ENCODE measurements at regions not wholly inside any gene's neighbourhood (a gene's known extent, or its start where the extent isn't known, plus 50 kb on each side); places are given as distances from the start of the nearest gene placed in this dataset.

- no peak for DNase-seq
Observed at GRCh38 chr4:23654791-23655190, 235.1 kb downstream of the PPARGC1A start.

GRCh38 chr4:23648854-23649596 is 240.8 kb downstream of the PPARGC1A start:
- DNase-seq = no peak

- DNase-seq = no peak
Observed at GRCh38 chr4:23635468-23635867, 254.4 kb downstream of the PPARGC1A start.

GRCh38 chr4:23631255-23631950 is 258.4 kb downstream of the PPARGC1A start:
- DNase-seq = no peak

- no peak for DNase-seq
Observed at GRCh38 chr4:23630110-23630509, 259.7 kb downstream of the PPARGC1A start.

- no peak for DNase-seq
Observed at GRCh38 chr4:23629421-23629820, 260.4 kb downstream of the PPARGC1A start.

GRCh38 chr4:23614284-23614892 is 275.5 kb downstream of the PPARGC1A start:
- no peak for DNase-seq

- DNase-seq = no peak
Observed at GRCh38 chr4:23613782-23614181, 276.1 kb downstream of the PPARGC1A start.

- DNase-seq = no peak
Observed at GRCh38 chr4:23602720-23603119, 287.1 kb downstream of the PPARGC1A start.

- no peak for DNase-seq
Observed at GRCh38 chr4:23594125-23594524, 295.7 kb downstream of the PPARGC1A start.

GRCh38 chr4:23590431-23590830 is 299.4 kb downstream of the PPARGC1A start:
- DNase-seq = no peak

- no peak for DNase-seq
Observed at GRCh38 chr4:23584024-23584423, 305.8 kb downstream of the PPARGC1A start.

- DNase-seq = no peak
Observed at GRCh38 chr4:23582671-23583070, 307.2 kb downstream of the PPARGC1A start.

GRCh38 chr4:23579166-23579565 is 310.7 kb downstream of the PPARGC1A start:
- DNase-seq = no peak

- no peak for DNase-seq
Observed at GRCh38 chr4:23577398-23577797, 312.4 kb downstream of the PPARGC1A start.

GRCh38 chr4:23572382-23572781 is 317.5 kb downstream of the PPARGC1A start:
- no peak for DNase-seq

- no peak for DNase-seq
Observed at GRCh38 chr4:23567338-23567737, 322.5 kb downstream of the PPARGC1A start.

GRCh38 chr4:23560748-23561147 is 329.1 kb downstream of the PPARGC1A start:
- no peak for DNase-seq

GRCh38 chr4:23558101-23558500 is 331.7 kb downstream of the PPARGC1A start:
- DNase-seq = no peak

- no peak for DNase-seq
Observed at GRCh38 chr4:23547601-23548000, 342.2 kb downstream of the PPARGC1A start.

- DNase-seq = no peak
Observed at GRCh38 chr4:23547096-23547495, 342.8 kb downstream of the PPARGC1A start.

GRCh38 chr4:23539969-23540569 is 349.8 kb downstream of the PPARGC1A start:
- no peak for DNase-seq

- DNase-seq = no peak
Observed at GRCh38 chr4:23533859-23534258, 356.0 kb downstream of the PPARGC1A start.

GRCh38 chr4:23516716-23517115 is 373.1 kb downstream of the PPARGC1A start:
- DNase-seq = no peak

Data from stimulated activated CD4-positive, alpha-beta T cell treated with anti-CD3 and anti-CD28 coated beads, Interleukin-12 subunit alpha, Interleukin-12 subunit beta, amount 100 ng/mL, for 4 hours (primary cell).